CD4-positive, alpha-beta T cell (primary cell): ENCODE measurements at regions not wholly inside any gene's neighbourhood (a gene's known extent, or its start where the extent isn't known, plus 50 kb on each side); places are given as distances from the start of the nearest gene placed in this dataset.
A peak's percentile ranks its signal among the peaks of the same experiment; 100 is the strongest.

Source experiments
- ATAC-seq: fragments of 200-7000 bp; cut with Tn5 transposase; one replicate; pipeline ENCODE4 v1.10.0; 2022; ENCODE audit warnings: mild to moderate bottlenecking; ENCODE audit not compliant: poor library complexity
- CTCF ChIA-PET: fragments of 350-600 bp; sonication (Branson Sonifier 250); formaldehyde crosslinking; loops from one replicate; lab custom pipeline; 2021; ENCODE audit warnings: antibody characterized with exemption, inconsistent platforms; lab: Charles Lee
- POLR2A ChIA-PET: fragments of 350-600 bp; sonication (Branson Sonifier 250); formaldehyde crosslinking; loops from one replicate; lab custom pipeline; 2021; ENCODE audit warnings: antibody characterized with exemption, inconsistent platforms; lab: Charles Lee
- DNase-seq, 14 experiments: peaks; one replicate each; pipeline ENCODE4 v3.0.0-alpha.2; 2013 to 2020; ENCODE audit warnings: mixed read lengths in 2 of 14
- H3K27ac ChIP-seq, 2 donors: one replicate each; pipeline versions ENCODE4 v1.5.1 to v1.7.0; 2013; ENCODE audit warnings: low read length in 2 of 2, low read depth in 1 of 2, mild to moderate bottlenecking in 1 of 2
- H3K27me3 ChIP-seq, 2 experiments: 1 replicate in 1 of 2; 2 replicates in 1 of 2; pipeline versions ENCODE4 v1.6.1 to v1.7.0; 2013; ENCODE audit warnings: low read length in 2 of 2, control low read depth in 1 of 2, mild to moderate bottlenecking in 1 of 2, moderate library complexity in 1 of 2; ENCODE audit not compliant: insufficient read depth in 2 of 2, control insufficient read depth in 1 of 2
- H3K36me3 ChIP-seq: one replicate; pipeline ENCODE4 v1.6.1; 2013; ENCODE audit warnings: low read length, control low read depth; ENCODE audit not compliant: insufficient read depth
- H3K4me1 ChIP-seq: one replicate; pipeline ENCODE4 v1.6.1; 2013; ENCODE audit warnings: low read length, control low read depth; ENCODE audit not compliant: insufficient read depth
- H3K4me3 ChIP-seq: one replicate; pipeline ENCODE4 v1.5.1; 2013; ENCODE audit warnings: mild to moderate bottlenecking, low read length, moderate library complexity
- H3K9me3 ChIP-seq, 2 experiments: 1 replicate in 1 of 2; 2 replicates in 1 of 2; pipeline versions ENCODE4 v1.6.1 to v1.7.0; 2013; ENCODE audit warnings: low read length in 2 of 2, mild to moderate bottlenecking in 2 of 2, control low read depth in 1 of 2, moderate library complexity in 1 of 2; ENCODE audit not compliant: control insufficient read depth in 1 of 2, insufficient read depth in 1 of 2
- H3K27ac Mint-ChIP-seq: one replicate; pipeline ENCODE4 v1.8.0; 2020; ENCODE audit warnings: mixed read lengths
- H3K27me3 Mint-ChIP-seq: one replicate; pipeline ENCODE4 v1.8.0; 2021; ENCODE audit warnings: mixed read lengths
- H3K36me3 Mint-ChIP-seq: one replicate; pipeline ENCODE4 v1.8.0; 2021; ENCODE audit warnings: low read depth, mixed read lengths
- H3K4me1 Mint-ChIP-seq: one replicate; pipeline ENCODE4 v1.8.0; 2021; ENCODE audit warnings: low read depth, mixed read lengths
- H3K4me3 Mint-ChIP-seq: one replicate; pipeline ENCODE4 v1.8.0; 2020; ENCODE audit warnings: mild to moderate bottlenecking, mixed read lengths
- H3K9me3 Mint-ChIP-seq: one replicate; pipeline ENCODE4 v1.8.0; 2020; ENCODE audit warnings: mixed read lengths
- intact Hi-C, 2 experiments: fragments of 100-400 bp; cut with DNase I in 1 of 2; cut with micrococcal nuclease in 1 of 2; formaldehyde crosslinking; loops; one replicate each; pipeline versions ENCODE4 v1.15.1 to v1.9.0; 2023 to 2025; cut with DNase I, micrococcal nuclease
- TF ChIP-seq, protein P1 (sequence below): fragments of 200-600 bp; IDR thresholded peaks from one replicate; pipeline ENCODE4 v1.8.0; 2022; ENCODE audit warnings: antibody characterized with exemption, mild to moderate bottlenecking

GRCh38 chr2:234339011-234339410, 157.9 kb downstream of the ARL4C start:
- H3K36me3 ChIP-seq, result no peaks in the 10 kb centered on the region
- H3K4me3 ChIP-seq, result no peak overlapping the region
- peaks cover 4 to 7% of the 10 kb centered on the region in 2 experiments for H3K9me3 ChIP-seq
- H3K4me1 Mint-ChIP-seq, result peaks cover 30% of the 10 kb centered on the region
- H3K27ac ChIP-seq, result no peak overlapping the region
- no peak for DNase-seq
- no peaks in the 10 kb centered on the region for H3K27me3 Mint-ChIP-seq
- no peak for ATAC-seq
- POLR2A ChIA-PET, result no interaction called here
- TF ChIP-seq, protein P1, sequence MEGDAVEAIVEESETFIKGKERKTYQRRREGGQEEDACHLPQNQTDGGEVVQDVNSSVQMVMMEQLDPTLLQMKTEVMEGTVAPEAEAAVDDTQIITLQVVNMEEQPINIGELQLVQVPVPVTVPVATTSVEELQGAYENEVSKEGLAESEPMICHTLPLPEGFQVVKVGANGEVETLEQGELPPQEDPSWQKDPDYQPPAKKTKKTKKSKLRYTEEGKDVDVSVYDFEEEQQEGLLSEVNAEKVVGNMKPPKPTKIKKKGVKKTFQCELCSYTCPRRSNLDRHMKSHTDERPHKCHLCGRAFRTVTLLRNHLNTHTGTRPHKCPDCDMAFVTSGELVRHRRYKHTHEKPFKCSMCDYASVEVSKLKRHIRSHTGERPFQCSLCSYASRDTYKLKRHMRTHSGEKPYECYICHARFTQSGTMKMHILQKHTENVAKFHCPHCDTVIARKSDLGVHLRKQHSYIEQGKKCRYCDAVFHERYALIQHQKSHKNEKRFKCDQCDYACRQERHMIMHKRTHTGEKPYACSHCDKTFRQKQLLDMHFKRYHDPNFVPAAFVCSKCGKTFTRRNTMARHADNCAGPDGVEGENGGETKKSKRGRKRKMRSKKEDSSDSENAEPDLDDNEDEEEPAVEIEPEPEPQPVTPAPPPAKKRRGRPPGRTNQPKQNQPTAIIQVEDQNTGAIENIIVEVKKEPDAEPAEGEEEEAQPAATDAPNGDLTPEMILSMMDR, result no peak
- H3K27me3 ChIP-seq, result no peaks in the 10 kb centered on the region
- peaks cover 19% of the 10 kb centered on the region for H3K4me1 ChIP-seq
- no peak overlapping the region for H3K4me3 Mint-ChIP-seq
- no peak overlapping the region for H3K27ac Mint-ChIP-seq
- H3K9me3 Mint-ChIP-seq, result no peaks in the 10 kb centered on the region
- CTCF ChIA-PET, result no interaction called here
- H3K36me3 Mint-ChIP-seq, result no peaks in the 10 kb centered on the region
- intact Hi-C loops, result no loop called here

DNA sequence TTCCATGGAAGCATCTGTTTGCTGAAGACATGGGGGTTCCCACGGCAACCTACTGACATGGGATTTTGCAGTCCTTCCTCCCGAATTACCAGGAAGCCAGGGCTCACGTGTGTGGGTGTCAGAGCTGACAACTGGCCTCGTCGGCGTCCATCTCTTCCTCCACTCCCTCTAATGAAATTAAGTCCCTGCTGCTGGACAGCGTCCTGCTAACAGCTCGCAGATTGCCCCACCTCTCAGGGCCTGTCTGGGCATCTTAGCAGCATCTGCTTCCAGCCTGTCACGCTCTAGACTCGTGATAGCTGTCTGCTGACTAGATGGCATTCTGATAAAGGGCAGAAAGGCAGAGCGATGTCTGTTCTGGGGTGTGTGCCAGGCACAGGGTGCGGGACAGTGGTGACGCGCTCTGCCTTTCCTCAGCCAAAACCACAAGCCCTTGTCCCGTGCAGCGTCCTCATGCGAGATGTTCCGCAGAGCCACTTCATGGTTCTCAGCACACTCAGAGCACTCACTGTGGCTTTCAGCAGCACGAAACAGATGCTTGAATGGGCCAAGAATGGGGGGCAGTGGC, 161.1 kb downstream of the ARL4C start:
- H3K9me3 Mint-ChIP-seq, result no peaks in the 10 kb centered on the region

DNA sequence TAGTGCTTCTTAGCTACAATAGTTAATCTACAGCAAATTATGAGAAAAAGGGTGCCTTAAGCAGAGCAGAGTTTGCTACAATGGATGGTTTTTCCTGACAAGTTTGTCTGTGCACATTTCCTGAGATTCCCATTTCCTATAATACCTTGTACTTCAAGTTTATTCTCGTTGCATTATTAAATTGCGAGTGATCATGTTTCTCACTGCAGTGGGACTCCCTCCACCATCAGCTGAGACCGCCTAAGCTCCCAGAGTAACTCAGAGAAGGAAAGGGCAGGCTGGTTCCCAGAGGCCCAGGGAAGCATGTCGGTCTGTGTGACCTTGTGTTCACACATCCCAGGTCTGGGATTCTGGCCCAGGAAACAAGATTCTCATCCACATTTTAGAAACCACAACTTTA, 162.1 kb downstream of the ARL4C start:
- DNase-seq (no peak), ATAC-seq (no peak)
- Histone ChIP-seq H3K27me3 (no peaks in the 10 kb centered on the region), H3K9me3 (peaks cover 4 to 7% of the 10 kb centered on the region in 2 experiments), H3K4me1 (peaks cover 19% of the 10 kb centered on the region), H3K27ac (no peak overlapping the region), H3K4me3 (no peak overlapping the region), H3K36me3 (no peaks in the 10 kb centered on the region)
- Mint-ChIP-seq H3K27ac (peak overlapping the region; percentile 70), H3K4me1 (peaks cover 32% of the 10 kb centered on the region), H3K4me3 (no peak overlapping the region), H3K9me3 (no peaks in the 10 kb centered on the region), H3K27me3 (no peaks in the 10 kb centered on the region), H3K36me3 (no peaks in the 10 kb centered on the region)
- CTCF ChIA-PET, result interaction anchor here (1.5 kb wide), 1 partner anchor 148 kb away, joined by 5 read pairs; no protein-coding TSS in a partner anchor
- TF ChIP-seq, protein P1, result no peak
- POLR2A ChIA-PET, result interaction anchor here (0.5 to 1.7 kb wide), 6 partner anchors 12 to 120 kb away, joined by 3 to 6 read pairs (median 3); no protein-coding TSS in a partner anchor
- intact Hi-C loops, result loop anchor here in 1 of 2 experiments (5.0 kb wide), 1 partner anchor 48 kb away; no protein-coding TSS in a partner anchor

More for the DNA sequence above, 161.1 kb downstream of the ARL4C start:
- H3K4me3 Mint-ChIP-seq, result peak overlapping the region; percentile 75
- intact Hi-C loops, result loop anchor here in 1 of 2 experiments (1.0 kb wide), 1 partner anchor 43 kb away; no protein-coding TSS in a partner anchor
- peaks cover 4 to 7% of the 10 kb centered on the region in 2 experiments for H3K9me3 ChIP-seq
- peak; percentile 21 to 92 (median 53) for DNase-seq
- H3K36me3 ChIP-seq, result no peaks in the 10 kb centered on the region
- peak overlapping the region; percentile 83 for H3K27ac Mint-ChIP-seq
- H3K4me1 Mint-ChIP-seq, result peaks cover 38% of the 10 kb centered on the region
- ChIA-PET POLR2A (interaction anchor here (0.7 to 1.7 kb wide), 8 partner anchors 11 to 200 kb away, joined by 3 to 6 read pairs (median 3); no protein-coding TSS in a partner anchor), CTCF (interaction anchor here (0.6 to 1.5 kb wide), 4 partner anchors 12 to 165 kb away, joined by 3 to 5 read pairs (median 4); no protein-coding TSS in a partner anchor)
- H3K36me3 Mint-ChIP-seq, result no peaks in the 10 kb centered on the region
- TF ChIP-seq, protein P1, result no peak
- peaks cover 19% of the 10 kb centered on the region for H3K4me1 ChIP-seq
- ATAC-seq, result peak; percentile 93
- no peak overlapping the region for H3K27ac ChIP-seq
- no peaks in the 10 kb centered on the region for H3K27me3 Mint-ChIP-seq
- H3K27me3 ChIP-seq, result no peaks in the 10 kb centered on the region
- no peak overlapping the region for H3K4me3 ChIP-seq
